HEK293 (cell line): ENCODE measurements at regions not wholly inside any gene's neighbourhood (a gene's known extent, or its start where the extent isn't known, plus 50 kb on each side); places are given as distances from the start of the nearest gene placed in this dataset.

Experiments
- CTCF ChIA-PET: fragments of 350-600 bp; formaldehyde crosslinking; extraction: SDS; loops from one replicate; lab custom pipeline; 2021; ENCODE audit warnings: antibody characterized with exemption; lab: Yijun Ruan, JAX
- POLR2A ChIA-PET: fragments of 300-600 bp; formaldehyde crosslinking; extraction: SDS; loops from one replicate; lab custom pipeline; 2020; ENCODE audit warnings: antibody characterized with exemption, inconsistent platforms; lab: Yijun Ruan, JAX
- H3K27ac ChIP-seq: fragments of 200-500 bp; sonication (Bioruptor generic); 2 replicates; pipeline ENCODE4 v1.5.1; 2014; ENCODE audit warnings: low read depth, low read length, control low read depth, inconsistent platforms; ENCODE audit errors: extremely low read depth
- H3K36me3 ChIP-seq, 2 experiments: fragments of 200-500 bp in 1 of 2; sonication (Bioruptor generic) in 1 of 2; 1 replicate in 1 of 2; 2 replicates in 1 of 2; pipeline ENCODE4 v1.5.1; 2014 to 2017; ENCODE audit warnings: inconsistent platforms in 2 of 2, low read length in 2 of 2; ENCODE audit not compliant: control insufficient read depth in 2 of 2, insufficient read depth in 1 of 2
- H3K4me1 ChIP-seq: fragments of 200-500 bp; sonication (Bioruptor generic); 2 replicates; pipeline ENCODE4 v1.5.1; 2014; ENCODE audit warnings: mild to moderate bottlenecking, low read length, inconsistent platforms; ENCODE audit not compliant: control insufficient read depth, insufficient read depth
- H3K4me3 ChIP-seq: 2 replicates; pipeline ENCODE4 v1.5.1; 2011; ENCODE audit warnings: low read depth, mild to moderate bottlenecking, control low read depth, low read length, moderate library complexity
- H3K9me3 ChIP-seq: fragments of 200-500 bp; sonication (Bioruptor generic); 2 replicates; pipeline ENCODE4 v1.5.1; 2014; ENCODE audit warnings: low read depth, low read length, inconsistent platforms; ENCODE audit not compliant: control insufficient read depth, insufficient read depth
- BCL11A ChIP-seq: fragments of 450-650 bp; formaldehyde crosslinking; IDR thresholded peaks from 2 replicates; pipeline ENCODE4 v1.5.1; 2016; ENCODE audit warnings: low read depth, missing biosample characterization, missing genetic modification characterization
- GLIS2 ChIP-seq: fragments of 450-650 bp; formaldehyde crosslinking; IDR thresholded peaks from 2 replicates; pipeline ENCODE4 v1.5.1; 2016; ENCODE audit warnings: missing biosample characterization, missing genetic modification characterization
- HOXC10 ChIP-seq: sonication (generic); formaldehyde crosslinking; IDR thresholded peaks from 2 replicates; pipeline ENCODE4 v1.8.1; 2023; ENCODE audit warnings: mild to moderate bottlenecking, missing genetic modification reagents
- KLF8 ChIP-seq: fragments of 450-650 bp; formaldehyde crosslinking; IDR thresholded peaks from 2 replicates; pipeline ENCODE4 v1.5.1; 2016; ENCODE audit warnings: missing biosample characterization, missing genetic modification characterization
- SALL2 ChIP-seq: fragments of 450-650 bp; formaldehyde crosslinking; IDR thresholded peaks from 2 replicates; pipeline ENCODE4 v1.5.0; 2017; ENCODE audit warnings: missing biosample characterization, mild to moderate bottlenecking, missing genetic modification characterization, borderline replicate concordance
- SCRT1 ChIP-seq: fragments of 450-650 bp; formaldehyde crosslinking; IDR thresholded peaks from 2 replicates; pipeline ENCODE4 v1.5.1; 2016; ENCODE audit warnings: missing biosample characterization, missing genetic modification characterization, borderline replicate concordance
- ZBTB1 ChIP-seq: fragments of 450-650 bp; formaldehyde crosslinking; IDR thresholded peaks from 2 replicates; pipeline ENCODE4 v1.5.1; 2016; ENCODE audit warnings: missing biosample characterization, missing genetic modification characterization
- ZBTB7A ChIP-seq: fragments of 450-650 bp; formaldehyde crosslinking; IDR thresholded peaks from 2 replicates; pipeline ENCODE4 v1.5.1; 2016; ENCODE audit warnings: low read depth, missing biosample characterization, missing genetic modification characterization
- ZFP3 ChIP-seq: fragments of 450-650 bp; formaldehyde crosslinking; IDR thresholded peaks from 2 replicates; pipeline ENCODE4 v1.5.1; 2016; ENCODE audit warnings: low read depth, missing biosample characterization, missing genetic modification characterization
- ZNF169 ChIP-seq: fragments of 450-650 bp; formaldehyde crosslinking; IDR thresholded peaks from 2 replicates; pipeline ENCODE4 v1.5.1; 2016; ENCODE audit warnings: missing biosample characterization, missing genetic modification characterization
- ZNF18 ChIP-seq: fragments of 450-650 bp; formaldehyde crosslinking; IDR thresholded peaks from 2 replicates; pipeline ENCODE4 v1.5.1; 2016; ENCODE audit warnings: missing biosample characterization, missing genetic modification characterization
- ZNF19 ChIP-seq: fragments of 450-650 bp; formaldehyde crosslinking; IDR thresholded peaks from 2 replicates; pipeline ENCODE4; 2016; ENCODE audit warnings: missing biosample characterization, missing genetic modification characterization, low read depth
- ZNF26 ChIP-seq: fragments of 450-650 bp; formaldehyde crosslinking; IDR thresholded peaks from 2 replicates; pipeline ENCODE4 v1.5.1; 2016; ENCODE audit warnings: missing biosample characterization, missing genetic modification characterization
- ZNF501 ChIP-seq: fragments of 450-650 bp; formaldehyde crosslinking; IDR thresholded peaks from 2 replicates; pipeline ENCODE4 v1.5.1; 2016; ENCODE audit warnings: missing biosample characterization, missing genetic modification characterization
- ZNF544 ChIP-seq: fragments of 450-650 bp; formaldehyde crosslinking; IDR thresholded peaks from 2 replicates; pipeline ENCODE4 v1.5.0; 2017; ENCODE audit warnings: missing biosample characterization, missing genetic modification characterization
- ZNF555 ChIP-seq: fragments of 450-650 bp; formaldehyde crosslinking; conservative IDR thresholded peaks from 2 replicates; pipeline ENCODE4 v1.5.1; 2017; ENCODE audit warnings: missing biosample characterization, mild to moderate bottlenecking, missing genetic modification characterization, inconsistent platforms
- ZNF561 ChIP-seq: fragments of 450-650 bp; IDR thresholded peaks from 2 replicates; pipeline ENCODE4 v1.5.1; 2018; ENCODE audit warnings: missing biosample characterization, missing genetic modification characterization, borderline replicate concordance
- ZNF580 ChIP-seq: fragments of 450-650 bp; formaldehyde crosslinking; IDR thresholded peaks from 2 replicates; pipeline ENCODE4 v1.5.1; 2016; ENCODE audit warnings: missing biosample characterization, missing genetic modification characterization
- ZNF777 ChIP-seq: fragments of 450-650 bp; formaldehyde crosslinking; IDR thresholded peaks from 2 replicates; pipeline ENCODE4 v1.5.1; 2017; ENCODE audit warnings: missing biosample characterization, missing genetic modification characterization, borderline replicate concordance
- TF ChIP-seq, protein P1 (sequence below): fragments of 450-650 bp; IDR thresholded peaks from 2 replicates; pipeline ENCODE4 v1.5.1; 2018; ENCODE audit warnings: missing biosample characterization, mild to moderate bottlenecking, missing genetic modification characterization
- TF ChIP-seq, protein P2 (sequence below): fragments of 450-650 bp; formaldehyde crosslinking; IDR thresholded peaks from 2 replicates; pipeline ENCODE4 v1.5.1; 2016; ENCODE audit warnings: missing biosample characterization, missing genetic modification characterization
- TF ChIP-seq, protein P3 (sequence below): fragments of 450-650 bp; formaldehyde crosslinking; IDR thresholded peaks from 2 replicates; pipeline ENCODE4 v1.5.1; 2016; ENCODE audit warnings: missing biosample characterization, missing genetic modification characterization

- TF ChIP-seq, protein P1, sequence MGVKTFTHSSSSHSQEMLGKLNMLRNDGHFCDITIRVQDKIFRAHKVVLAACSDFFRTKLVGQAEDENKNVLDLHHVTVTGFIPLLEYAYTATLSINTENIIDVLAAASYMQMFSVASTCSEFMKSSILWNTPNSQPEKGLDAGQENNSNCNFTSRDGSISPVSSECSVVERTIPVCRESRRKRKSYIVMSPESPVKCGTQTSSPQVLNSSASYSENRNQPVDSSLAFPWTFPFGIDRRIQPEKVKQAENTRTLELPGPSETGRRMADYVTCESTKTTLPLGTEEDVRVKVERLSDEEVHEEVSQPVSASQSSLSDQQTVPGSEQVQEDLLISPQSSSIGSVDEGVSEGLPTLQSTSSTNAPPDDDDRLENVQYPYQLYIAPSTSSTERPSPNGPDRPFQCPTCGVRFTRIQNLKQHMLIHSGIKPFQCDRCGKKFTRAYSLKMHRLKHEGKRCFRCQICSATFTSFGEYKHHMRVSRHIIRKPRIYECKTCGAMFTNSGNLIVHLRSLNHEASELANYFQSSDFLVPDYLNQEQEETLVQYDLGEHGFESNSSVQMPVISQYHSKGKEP, result no peak
- TF ChIP-seq ZNF777 (no peak), ZNF580 (tag by site-specific recombination) (no peak), ZNF18 (tag by site-specific recombination) (no peak), ZBTB7A (tag by site-specific recombination) (no peak)
Measured at GRCh38 chr11:122002926-122003325, 113.1 kb downstream of the BLID start (continued).

- no peak overlapping the region for H3K4me3 ChIP-seq
- POLR2A ChIA-PET, result no interaction called here
- no peaks in the 10 kb centered on the region for H3K36me3 ChIP-seq
- no peak overlapping the region for H3K27ac ChIP-seq
- H3K4me1 ChIP-seq, result no peaks in the 10 kb centered on the region
- H3K9me3 ChIP-seq, result no peaks in the 10 kb centered on the region
- TF ChIP-seq GLIS2 (tag by site-specific recombination), result no peak
- no peak for TF ChIP-seq BCL11A (tag by site-specific recombination)
- TF ChIP-seq ZNF501 (tag by site-specific recombination), result no peak
- TF ChIP-seq ZNF544, result no peak
- no peak for TF ChIP-seq ZNF26 (tag by site-specific recombination)
- no peak for TF ChIP-seq HOXC10 (CRISPR knock-in tag)
- no peak for TF ChIP-seq SALL2
- TF ChIP-seq ZNF555 (tag by site-specific recombination), result no peak
- TF ChIP-seq ZBTB1 (tag by site-specific recombination), result no peak
- TF ChIP-seq, protein P2, sequence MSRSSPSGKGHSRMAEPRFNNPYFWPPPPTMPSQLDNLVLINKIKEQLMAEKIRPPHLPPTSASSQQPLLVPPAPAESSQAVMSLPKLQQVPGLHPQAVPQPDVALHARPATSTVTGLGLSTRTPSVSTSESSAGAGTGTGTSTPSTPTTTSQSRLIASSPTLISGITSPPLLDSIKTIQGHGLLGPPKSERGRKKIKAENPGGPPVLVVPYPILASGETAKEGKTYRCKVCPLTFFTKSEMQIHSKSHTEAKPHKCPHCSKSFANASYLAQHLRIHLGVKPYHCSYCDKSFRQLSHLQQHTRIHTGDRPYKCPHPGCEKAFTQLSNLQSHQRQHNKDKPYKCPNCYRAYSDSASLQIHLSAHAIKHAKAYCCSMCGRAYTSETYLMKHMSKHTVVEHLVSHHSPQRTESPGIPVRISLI (tag by site-specific recombination), result no peak
- TF ChIP-seq ZFP3 (tag by site-specific recombination), result no peak
- no peak for TF ChIP-seq KLF8 (tag by site-specific recombination)
- CTCF ChIA-PET, result no interaction called here
Measured at GRCh38 chr11:122002047-122002446, 114.0 kb downstream of the BLID start.

DNA sequence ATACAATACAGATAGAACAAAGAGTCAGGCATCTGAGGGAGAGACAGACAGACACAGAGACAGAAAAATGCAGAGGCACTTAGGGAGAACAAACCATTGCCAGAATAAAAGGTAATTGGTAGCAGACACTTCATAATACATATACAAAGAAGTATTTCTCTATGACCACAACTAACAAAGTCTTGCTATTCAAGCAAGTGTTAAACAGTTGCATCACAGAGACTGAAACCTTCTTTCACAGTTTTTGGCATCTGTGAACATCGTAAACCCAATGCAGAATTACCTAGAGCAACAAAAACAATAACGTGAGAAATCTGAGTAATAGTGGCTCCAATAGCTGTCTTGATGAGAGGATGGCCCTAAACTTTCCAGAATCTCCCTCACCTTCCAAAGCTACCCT, 116.4 kb downstream of the BLID start:
- Histone ChIP-seq H3K27ac (no peak overlapping the region), H3K4me3 (no peak overlapping the region), H3K9me3 (no peaks in the 10 kb centered on the region), H3K4me1 (no peaks in the 10 kb centered on the region), H3K36me3 (no peaks in the 10 kb centered on the region)
- POLR2A ChIA-PET, result no interaction called here
- CTCF ChIA-PET, result no interaction called here
- TF ChIP-seq SCRT1 (tag by site-specific recombination) (no peak), ZNF19 (no peak), BCL11A (tag by site-specific recombination) (no peak), ZNF169 (tag by site-specific recombination) (no peak), ZNF561 (no peak)
- TF ChIP-seq, protein P3, sequence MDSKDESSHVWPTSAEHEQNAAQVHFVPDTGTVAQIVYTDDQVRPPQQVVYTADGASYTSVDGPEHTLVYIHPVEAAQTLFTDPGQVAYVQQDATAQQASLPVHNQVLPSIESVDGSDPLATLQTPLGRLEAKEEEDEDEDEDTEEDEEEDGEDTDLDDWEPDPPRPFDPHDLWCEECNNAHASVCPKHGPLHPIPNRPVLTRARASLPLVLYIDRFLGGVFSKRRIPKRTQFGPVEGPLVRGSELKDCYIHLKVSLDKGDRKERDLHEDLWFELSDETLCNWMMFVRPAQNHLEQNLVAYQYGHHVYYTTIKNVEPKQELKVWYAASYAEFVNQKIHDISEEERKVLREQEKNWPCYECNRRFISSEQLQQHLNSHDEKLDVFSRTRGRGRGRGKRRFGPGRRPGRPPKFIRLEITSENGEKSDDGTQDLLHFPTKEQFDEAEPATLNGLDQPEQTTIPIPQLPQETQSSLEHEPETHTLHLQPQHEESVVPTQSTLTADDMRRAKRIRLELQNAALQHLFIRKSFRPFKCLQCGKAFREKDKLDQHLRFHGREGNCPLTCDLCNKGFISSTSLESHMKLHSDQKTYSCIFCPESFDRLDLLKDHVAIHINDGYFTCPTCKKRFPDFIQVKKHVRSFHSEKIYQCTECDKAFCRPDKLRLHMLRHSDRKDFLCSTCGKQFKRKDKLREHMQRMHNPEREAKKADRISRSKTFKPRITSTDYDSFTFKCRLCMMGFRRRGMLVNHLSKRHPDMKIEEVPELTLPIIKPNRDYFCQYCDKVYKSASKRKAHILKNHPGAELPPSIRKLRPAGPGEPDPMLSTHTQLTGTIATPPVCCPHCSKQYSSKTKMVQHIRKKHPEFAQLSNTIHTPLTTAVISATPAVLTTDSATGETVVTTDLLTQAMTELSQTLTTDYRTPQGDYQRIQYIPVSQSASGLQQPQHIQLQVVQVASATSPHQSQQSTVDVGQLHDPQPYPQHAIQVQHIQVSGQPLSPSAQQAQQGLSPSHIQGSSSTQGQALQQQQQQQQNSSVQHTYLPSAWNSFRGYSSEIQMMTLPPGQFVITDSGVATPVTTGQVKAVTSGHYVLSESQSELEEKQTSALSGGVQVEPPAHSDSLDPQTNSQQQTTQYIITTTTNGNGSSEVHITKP (tag by site-specific recombination), result no peak
- TF ChIP-seq, protein P1, result no peak
